Skeletal muscle satellite cell (primary cell): ENCODE measurements at regions not wholly inside any gene's neighbourhood (a gene's known extent, or its start where the extent isn't known, plus 50 kb on each side); places are given as distances from the start of the nearest gene placed in this dataset.

Experiments
- H3K27me3 ChIP-seq: 2 replicates; pipeline ENCODE4 v1.7.0; 2013; ENCODE audit warnings: low read length; ENCODE audit not compliant: control insufficient read depth, insufficient read depth
- H3K36me3 ChIP-seq: 2 replicates; pipeline ENCODE4 v1.7.0; 2013; ENCODE audit warnings: mild to moderate bottlenecking, control low read depth, low read length; ENCODE audit not compliant: insufficient read depth
- H3K4me1 ChIP-seq: 2 replicates; pipeline ENCODE4 v1.7.0; 2013; ENCODE audit warnings: low read length; ENCODE audit not compliant: control insufficient read depth, insufficient read depth
- H3K4me2 ChIP-seq: 2 replicates; pipeline ENCODE4 v1.7.0; 2013; ENCODE audit warnings: mild to moderate bottlenecking, low read length
- H3K4me3 ChIP-seq: 2 replicates; pipeline ENCODE4 v1.7.0; 2013; ENCODE audit warnings: low read length
- H3K9ac ChIP-seq: 2 replicates; pipeline ENCODE4 v1.7.0; 2013; ENCODE audit warnings: mild to moderate bottlenecking, low read depth, low read length, moderate library complexity
- H3K9me3 ChIP-seq: replicated peaks from 2 replicates; pipeline ENCODE4 v1.7.0; 2013; ENCODE audit warnings: mild to moderate bottlenecking, control low read depth, low read length

DNA sequence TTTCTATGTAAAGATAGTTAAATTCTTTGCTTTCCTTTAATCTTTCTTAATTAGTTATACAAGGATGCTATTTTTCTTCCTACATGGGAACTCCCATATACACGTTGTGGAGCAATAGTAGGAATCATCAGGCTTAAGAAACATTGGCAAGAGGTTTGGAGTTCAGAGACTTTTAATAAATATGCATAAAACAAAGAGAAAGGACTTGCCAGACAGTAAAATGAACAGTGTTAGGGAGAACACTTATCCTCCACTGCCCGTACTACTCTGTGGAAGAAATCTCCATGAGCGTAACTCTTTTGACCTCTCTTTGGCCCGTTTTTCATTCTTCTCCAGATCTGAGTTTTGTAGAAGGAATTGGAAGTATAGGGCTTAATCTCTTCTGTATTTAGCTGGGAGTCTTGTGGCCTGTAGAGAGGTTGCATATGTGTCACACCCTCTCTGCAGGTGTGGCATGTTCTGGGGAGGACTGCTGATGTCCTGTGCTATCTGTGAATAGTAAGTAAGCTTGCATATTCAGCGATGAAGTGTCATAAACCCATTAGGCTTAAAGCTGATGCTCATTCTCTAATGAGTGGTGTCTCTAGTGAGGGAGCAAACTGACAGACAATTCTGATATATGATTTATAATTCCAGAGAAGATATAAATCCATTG is 455.4 kb upstream of the FAR2 start:
- Histone ChIP-seq H3K4me3 (no peak overlapping the region), H3K9me3 (no peaks in the 10 kb centered on the region)

DNA sequence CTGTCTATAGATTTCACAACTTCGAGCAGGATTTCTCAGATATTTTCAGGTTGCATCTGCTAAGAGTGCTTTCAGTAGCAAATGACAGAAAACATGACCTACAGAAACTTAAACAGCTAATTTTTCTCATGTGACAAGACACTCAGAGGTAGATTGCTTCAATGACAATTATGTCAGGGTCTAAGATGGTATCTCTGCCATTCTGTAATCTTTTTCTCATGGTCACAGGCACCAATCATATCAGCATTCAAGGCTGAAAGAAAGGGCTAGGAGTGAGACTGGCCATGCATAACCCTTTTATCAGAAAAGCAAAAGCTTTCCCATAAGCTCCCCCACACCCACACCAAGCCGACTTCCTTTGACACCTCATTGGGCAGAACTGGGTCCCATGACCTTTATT is 450.5 kb upstream of the FAR2 start:
- no peak overlapping the region for H3K4me3 ChIP-seq
- H3K4me1 ChIP-seq, result no peaks in the 10 kb centered on the region
- no peaks in the 10 kb centered on the region for H3K27me3 ChIP-seq
- H3K4me2 ChIP-seq, result no peak overlapping the region
- H3K36me3 ChIP-seq, result no peaks in the 10 kb centered on the region
- H3K9ac ChIP-seq, result no peak overlapping the region
- H3K9me3 ChIP-seq, result no peaks in the 10 kb centered on the region

More for the DNA sequence above, 455.4 kb upstream of the FAR2 start:
- Histone ChIP-seq H3K36me3 (no peaks in the 10 kb centered on the region), H3K4me2 (no peak overlapping the region), H3K4me1 (no peaks in the 10 kb centered on the region), H3K27me3 (no peaks in the 10 kb centered on the region), H3K9ac (no peak overlapping the region)

DNA sequence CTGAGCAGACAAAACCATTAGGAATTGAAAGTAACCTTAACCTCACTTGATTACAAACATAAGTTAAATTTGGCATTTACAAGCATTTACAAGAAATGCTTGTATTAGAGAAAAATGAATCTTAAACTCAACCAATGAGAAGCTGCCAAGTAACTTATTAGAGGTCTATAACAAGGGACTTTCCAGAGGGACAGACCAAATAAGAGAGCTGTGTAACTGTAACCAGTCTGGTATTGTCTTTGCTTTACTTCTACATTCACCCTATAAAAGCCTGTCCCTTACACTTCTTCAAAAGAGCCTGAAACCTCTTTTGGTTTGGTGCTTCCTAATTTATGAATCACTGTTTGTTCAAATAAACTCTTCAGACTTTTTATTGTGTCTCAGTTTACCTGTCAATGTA is 450.0 kb upstream of the FAR2 start:
- no peaks in the 10 kb centered on the region for H3K9me3 ChIP-seq
- H3K9ac ChIP-seq, result no peak overlapping the region
- H3K4me3 ChIP-seq, result no peak overlapping the region
- no peak overlapping the region for H3K4me2 ChIP-seq
- no peaks in the 10 kb centered on the region for H3K27me3 ChIP-seq
- H3K36me3 ChIP-seq, result no peaks in the 10 kb centered on the region
- H3K4me1 ChIP-seq, result no peaks in the 10 kb centered on the region

DNA sequence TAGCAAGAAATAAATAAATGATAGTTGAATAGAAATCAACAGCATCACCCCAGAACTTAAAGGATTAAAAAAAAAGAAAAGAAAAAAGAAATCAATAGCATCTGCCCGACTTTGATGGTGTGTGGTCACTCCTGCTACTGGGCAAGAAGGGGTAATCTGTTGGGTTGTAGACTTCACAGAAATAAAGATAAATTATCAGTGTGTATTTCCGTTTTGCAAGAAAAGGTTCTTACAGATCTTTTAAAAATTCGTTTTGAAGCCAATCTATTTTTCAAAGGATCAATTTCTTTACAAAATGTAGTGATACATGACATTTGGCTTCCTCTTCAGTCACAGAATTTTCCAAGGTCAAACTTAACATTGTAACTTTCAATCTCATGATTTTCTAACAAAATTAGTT is 448.9 kb upstream of the FAR2 start:
- no peaks in the 10 kb centered on the region for H3K27me3 ChIP-seq
- no peaks in the 10 kb centered on the region for H3K36me3 ChIP-seq
- no peaks in the 10 kb centered on the region for H3K9me3 ChIP-seq
- H3K9ac ChIP-seq, result no peak overlapping the region
- H3K4me3 ChIP-seq, result no peak overlapping the region
- H3K4me2 ChIP-seq, result no peak overlapping the region
- H3K4me1 ChIP-seq, result peaks cover 2% of the 10 kb centered on the region

DNA sequence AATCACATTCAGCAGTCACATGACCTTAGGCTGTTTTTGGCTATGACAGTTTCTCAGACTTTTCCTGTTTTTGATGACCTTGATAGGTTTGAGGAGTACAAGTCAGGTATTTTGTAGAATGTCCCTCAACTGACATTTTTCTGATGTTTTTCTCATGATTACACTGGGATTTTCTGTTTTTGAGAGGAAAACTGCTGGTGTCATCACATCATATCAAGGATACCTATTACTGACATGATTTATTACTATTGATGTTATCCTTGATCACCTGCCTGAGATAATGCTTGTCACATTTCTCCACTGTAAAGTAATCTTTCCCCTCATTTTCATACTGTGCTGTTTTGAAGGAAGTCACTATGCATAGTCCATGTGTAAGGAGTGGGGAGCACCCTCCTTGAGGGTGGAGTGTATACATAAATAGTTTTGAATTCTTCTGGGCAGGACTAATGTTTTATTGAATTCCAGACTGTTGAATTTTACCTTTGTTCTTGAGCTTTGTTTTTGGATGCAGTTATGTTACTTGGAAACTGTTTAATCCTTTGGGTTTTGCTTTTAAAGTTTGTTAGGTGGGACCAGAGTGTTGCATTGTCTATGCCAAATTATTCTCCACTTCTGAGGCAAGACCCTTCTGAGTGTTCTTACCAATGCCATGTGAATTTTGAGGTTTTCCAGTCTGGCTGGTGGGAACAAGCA is 444.5 kb upstream of the FAR2 start:
- Histone ChIP-seq H3K4me1 (peaks cover 12% of the 10 kb centered on the region), H3K36me3 (no peaks in the 10 kb centered on the region), H3K4me3 (no peak overlapping the region), H3K9me3 (no peaks in the 10 kb centered on the region), H3K9ac (no peak overlapping the region), H3K27me3 (no peaks in the 10 kb centered on the region), H3K4me2 (no peak overlapping the region)

DNA sequence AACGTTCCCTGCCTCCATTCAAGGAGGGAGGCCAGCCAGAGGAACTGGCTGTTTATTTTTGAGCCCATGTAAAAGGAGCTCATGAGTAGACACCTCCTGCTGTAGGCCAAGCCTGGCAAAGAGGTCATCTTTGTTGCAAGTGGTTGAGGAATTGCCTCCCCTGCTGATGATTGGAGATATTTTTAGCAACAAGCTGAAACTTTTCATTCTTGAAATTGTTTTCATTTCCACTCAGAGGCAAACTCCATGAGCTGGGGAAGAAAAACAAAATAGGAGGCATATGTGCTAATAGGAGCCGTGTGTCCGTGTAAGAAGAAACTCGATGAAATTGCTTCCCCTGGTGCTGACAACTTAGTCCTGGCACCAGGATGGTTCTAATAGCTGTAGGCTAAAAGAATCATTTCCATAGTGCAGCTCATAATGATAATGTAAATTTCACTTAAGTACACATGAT is 440.1 kb upstream of the FAR2 start:
- Histone ChIP-seq H3K4me1 (peaks cover 19% of the 10 kb centered on the region), H3K9ac (no peak overlapping the region), H3K4me2 (no peak overlapping the region), H3K27me3 (no peaks in the 10 kb centered on the region), H3K36me3 (no peaks in the 10 kb centered on the region), H3K4me3 (no peak overlapping the region), H3K9me3 (no peaks in the 10 kb centered on the region)

DNA sequence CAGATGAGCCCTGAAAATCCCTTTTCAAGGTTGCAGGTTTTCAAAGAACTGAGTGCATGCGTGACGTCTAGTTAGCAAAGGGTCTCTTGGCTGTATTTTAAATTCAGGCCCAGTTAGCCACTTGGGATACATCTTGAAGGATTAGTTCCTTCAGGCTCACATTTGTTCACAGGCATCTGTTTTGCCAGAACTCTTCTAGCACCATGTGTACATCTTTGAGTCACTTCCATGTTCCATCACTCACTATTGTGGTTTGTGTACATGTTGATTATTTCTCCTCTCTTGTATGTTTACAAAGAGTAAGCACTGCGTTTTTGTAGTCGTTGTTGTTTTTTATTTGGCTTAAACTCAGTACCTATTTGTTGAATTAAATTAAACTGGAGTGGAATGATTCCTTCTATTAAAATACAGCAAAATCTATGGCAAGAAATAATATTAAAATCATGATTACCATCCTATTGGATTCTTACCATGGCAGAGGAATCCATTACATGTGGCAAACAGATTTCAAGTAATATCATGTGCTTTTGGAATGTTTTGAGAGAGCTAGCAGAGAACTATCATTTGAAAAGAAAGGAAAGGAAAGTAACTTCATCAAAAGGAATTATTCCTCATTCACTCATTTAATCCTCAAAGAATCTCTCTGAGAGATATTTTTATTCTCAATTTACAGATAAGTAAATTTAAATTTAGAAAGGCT is 438.9 kb upstream of the FAR2 start:
- H3K4me3 ChIP-seq, result no peak overlapping the region
- peaks cover 17% of the 10 kb centered on the region for H3K4me1 ChIP-seq
- H3K9ac ChIP-seq, result no peak overlapping the region
- no peaks in the 10 kb centered on the region for H3K36me3 ChIP-seq
- H3K27me3 ChIP-seq, result no peaks in the 10 kb centered on the region
- H3K4me2 ChIP-seq, result no peak overlapping the region
- no peaks in the 10 kb centered on the region for H3K9me3 ChIP-seq

DNA sequence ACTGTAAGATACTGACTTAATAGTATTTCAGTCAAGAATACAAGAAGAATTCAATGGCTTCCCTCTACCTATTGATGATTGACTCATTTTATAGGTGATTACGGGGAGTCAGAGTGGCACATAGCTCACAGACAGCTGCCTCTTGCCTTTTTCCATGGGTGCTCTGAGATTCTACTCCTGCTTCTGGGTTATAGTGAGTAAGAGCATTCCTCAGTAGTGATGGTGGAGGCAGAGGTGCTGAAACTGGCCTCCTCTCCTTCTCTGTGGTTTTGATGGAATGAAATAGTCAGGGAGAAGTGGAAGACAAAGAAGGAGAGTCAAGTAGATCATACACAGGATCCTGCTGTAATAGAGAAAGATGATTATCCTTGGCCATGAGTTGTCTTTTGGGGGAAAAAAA is 438.2 kb upstream of the FAR2 start:
- no peaks in the 10 kb centered on the region for H3K9me3 ChIP-seq
- H3K36me3 ChIP-seq, result no peaks in the 10 kb centered on the region
- H3K27me3 ChIP-seq, result no peaks in the 10 kb centered on the region
- H3K4me2 ChIP-seq, result no peak overlapping the region
- H3K4me1 ChIP-seq, result peaks cover 15% of the 10 kb centered on the region
- no peak overlapping the region for H3K4me3 ChIP-seq
- H3K9ac ChIP-seq, result no peak overlapping the region

DNA sequence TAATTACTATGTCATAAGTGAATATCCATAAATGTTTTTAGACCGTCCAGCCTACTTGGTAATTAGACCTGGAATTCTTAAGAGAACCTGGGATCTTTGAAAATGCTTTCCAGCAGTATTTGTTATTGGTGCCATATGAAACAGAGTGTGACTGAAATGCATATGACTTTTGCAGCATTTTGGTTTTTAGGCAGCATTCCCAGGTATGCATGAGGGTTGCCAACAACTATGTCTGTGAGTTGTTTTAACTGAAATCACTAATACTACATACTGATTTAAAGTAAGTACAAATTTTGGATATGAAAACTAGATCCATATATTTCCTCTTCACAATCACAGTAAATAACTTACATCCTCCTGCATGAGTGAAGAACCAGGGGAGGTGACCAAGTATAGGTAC is 437.7 kb upstream of the FAR2 start:
- H3K4me3 ChIP-seq, result no peak overlapping the region
- peaks cover 15% of the 10 kb centered on the region for H3K4me1 ChIP-seq
- no peaks in the 10 kb centered on the region for H3K36me3 ChIP-seq
- H3K4me2 ChIP-seq, result no peak overlapping the region
- no peaks in the 10 kb centered on the region for H3K27me3 ChIP-seq
- H3K9me3 ChIP-seq, result no peaks in the 10 kb centered on the region
- H3K9ac ChIP-seq, result no peak overlapping the region

DNA sequence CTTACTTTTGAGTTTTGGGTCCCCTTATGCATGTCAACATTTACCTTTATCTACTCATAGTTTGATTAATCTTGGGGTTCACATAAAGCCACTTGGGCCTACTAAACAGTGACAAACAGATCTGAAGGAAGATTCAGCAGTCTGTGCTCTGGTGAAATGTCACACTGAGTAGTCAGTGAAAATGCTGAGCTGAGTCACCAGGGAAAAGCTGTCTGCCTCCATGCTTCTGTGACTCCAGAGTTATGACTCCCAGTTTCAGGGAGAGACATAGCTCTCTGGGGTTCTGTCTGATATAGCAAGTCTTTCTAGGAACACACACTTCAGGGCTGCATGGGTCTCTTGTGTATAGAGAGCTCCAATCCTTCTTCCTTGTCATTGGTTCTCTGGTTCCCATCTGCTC is 406.3 kb upstream of the FAR2 start:
- Histone ChIP-seq H3K4me2 (no peak overlapping the region), H3K9ac (no peak overlapping the region), H3K36me3 (no peaks in the 10 kb centered on the region), H3K4me3 (no peak overlapping the region), H3K9me3 (no peaks in the 10 kb centered on the region), H3K4me1 (no peaks in the 10 kb centered on the region), H3K27me3 (no peaks in the 10 kb centered on the region)

DNA sequence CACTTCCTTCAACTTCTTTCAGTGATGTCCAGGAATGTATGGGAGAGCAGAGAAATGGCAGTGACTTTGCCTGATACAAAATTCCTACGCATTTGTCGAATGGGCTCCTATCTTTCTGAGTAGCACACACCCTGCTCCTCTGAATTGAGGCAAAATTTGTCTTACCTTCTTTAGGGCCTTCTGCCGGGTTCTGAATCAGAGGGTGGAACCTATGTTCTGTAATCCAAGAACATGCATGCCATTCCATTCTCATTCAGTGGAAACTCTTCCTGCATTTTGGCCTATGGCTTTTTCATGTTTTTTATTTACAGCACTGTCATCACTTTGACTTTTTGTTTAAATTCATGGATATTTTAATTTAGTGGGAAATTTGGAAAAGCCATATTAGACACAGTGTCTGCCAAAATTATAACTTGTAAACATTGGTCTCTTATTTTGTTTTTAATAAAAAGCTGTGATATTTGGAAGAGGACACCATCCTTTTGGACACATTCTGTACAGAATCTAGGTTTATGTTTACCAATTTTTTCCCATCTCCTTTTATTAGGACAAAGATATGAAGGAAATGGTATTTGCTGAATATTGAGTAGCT is 402.2 kb upstream of the FAR2 start:
- no peak overlapping the region for H3K4me3 ChIP-seq
- no peaks in the 10 kb centered on the region for H3K27me3 ChIP-seq
- no peaks in the 10 kb centered on the region for H3K36me3 ChIP-seq
- H3K4me1 ChIP-seq, result no peaks in the 10 kb centered on the region
- no peak overlapping the region for H3K9ac ChIP-seq
- no peaks in the 10 kb centered on the region for H3K9me3 ChIP-seq
- no peak overlapping the region for H3K4me2 ChIP-seq
